NCI-H1930 (cell line): ENCODE measurements at regions not wholly inside any gene's neighbourhood (a gene's known extent, or its start where the extent isn't known, plus 50 kb on each side); places are given as distances from the start of the nearest gene placed in this dataset.

Experiments used
- DNase-seq, 2 experiments: peaks; one replicate each; lab custom pipeline; 2025; lab: John Stamatoyannopoulos, UW

DNA sequence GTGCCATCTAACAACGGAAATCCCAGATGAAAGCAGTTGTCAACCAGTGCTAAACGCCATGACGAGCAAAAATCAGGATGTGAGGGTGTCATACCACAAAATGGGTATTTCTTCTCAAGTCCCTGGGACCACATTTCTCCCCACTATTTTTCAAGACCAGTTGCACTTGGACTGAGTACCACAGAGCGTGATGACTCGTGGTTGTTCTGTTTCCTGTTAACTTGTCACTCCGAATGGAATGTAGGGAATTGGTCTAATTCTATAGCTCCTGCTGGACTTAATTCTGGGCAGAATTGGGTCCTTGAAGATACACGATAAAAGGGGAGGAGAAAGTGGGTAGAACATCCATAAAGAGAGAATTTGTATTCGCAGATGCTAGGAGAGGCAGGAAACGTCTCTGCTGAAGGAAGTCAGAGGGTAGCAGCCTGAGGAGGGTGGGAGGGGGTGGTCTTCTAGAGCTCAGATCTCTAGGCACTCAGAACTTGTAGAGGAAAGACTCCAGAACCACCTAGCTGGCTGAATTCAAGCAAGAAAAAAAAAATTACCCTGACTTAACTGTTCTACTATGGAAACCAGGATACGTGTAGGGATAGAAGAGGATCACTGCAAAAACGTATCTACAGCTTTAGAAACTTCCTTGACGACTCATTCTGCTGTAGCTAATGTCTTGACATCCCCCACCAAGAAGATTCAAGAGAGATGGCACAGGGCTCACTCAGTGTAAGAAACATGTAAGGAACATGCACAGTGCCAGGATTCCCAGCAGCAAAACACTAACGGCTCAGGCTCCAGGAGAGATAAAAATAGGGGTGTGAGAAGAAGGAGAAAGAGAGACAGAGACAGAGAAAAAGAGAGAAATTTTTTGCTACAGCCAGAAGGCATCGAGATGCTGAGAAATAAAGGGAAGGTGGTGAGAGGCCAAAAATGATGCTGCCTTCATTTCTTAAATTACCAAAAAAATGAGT, 494.7 kb downstream of the CD83 start:
- no peak for DNase-seq

DNA sequence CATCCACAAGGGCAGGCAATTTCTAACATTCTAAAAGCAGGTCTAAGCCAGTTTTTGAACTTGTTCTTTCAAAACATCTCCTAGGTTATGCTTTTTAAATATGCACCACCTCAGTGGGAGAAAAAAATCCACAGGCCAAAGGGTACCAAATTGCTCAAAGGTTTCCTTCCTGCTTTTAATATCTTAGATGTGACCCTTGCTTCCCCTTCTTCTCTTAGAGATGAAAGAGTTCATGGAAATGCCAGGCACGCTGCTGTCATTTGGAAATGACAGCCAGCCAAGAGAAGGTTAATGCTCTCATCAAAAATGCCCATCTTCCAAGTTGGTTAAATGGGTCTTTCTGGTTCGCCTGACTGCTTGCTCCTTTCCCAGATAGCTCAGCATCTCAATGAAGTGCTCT, 497.1 kb downstream of the CD83 start:
- no peak for DNase-seq

- no peak for DNase-seq
These were observed 499.1 kb downstream of the CD83 start for GRCh38 chr6:14616656-14617055.

- no peak for DNase-seq
These were observed 501.3 kb downstream of the CD83 start for GRCh38 chr6:14618759-14619418.

GRCh38 chr6:14619419-14619781, 501.8 kb downstream of the CD83 start:
- no peak for DNase-seq

GRCh38 chr6:14620522-14620921, 502.9 kb downstream of the CD83 start:
- no peak for DNase-seq

DNA sequence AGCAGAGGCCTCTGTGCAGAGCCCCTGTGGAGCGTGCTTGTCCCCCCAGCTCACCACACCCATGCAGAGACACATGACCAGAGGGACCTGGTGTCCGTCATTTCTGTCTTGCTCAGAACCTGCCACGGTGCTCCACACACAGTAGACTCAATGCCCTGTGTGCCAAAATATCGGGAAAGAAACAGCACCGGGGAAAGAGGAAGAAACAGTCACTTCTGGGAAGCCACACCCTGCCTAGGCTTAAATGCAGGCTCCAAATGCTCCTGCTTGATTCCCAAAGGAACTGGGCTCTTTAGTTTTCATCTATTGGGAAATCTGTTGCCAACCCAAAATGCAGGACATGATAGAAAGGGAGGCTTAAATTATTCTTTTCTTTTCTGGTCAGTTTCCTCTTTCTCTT, 503.9 kb downstream of the CD83 start:
- DNase-seq: no peak

DNA sequence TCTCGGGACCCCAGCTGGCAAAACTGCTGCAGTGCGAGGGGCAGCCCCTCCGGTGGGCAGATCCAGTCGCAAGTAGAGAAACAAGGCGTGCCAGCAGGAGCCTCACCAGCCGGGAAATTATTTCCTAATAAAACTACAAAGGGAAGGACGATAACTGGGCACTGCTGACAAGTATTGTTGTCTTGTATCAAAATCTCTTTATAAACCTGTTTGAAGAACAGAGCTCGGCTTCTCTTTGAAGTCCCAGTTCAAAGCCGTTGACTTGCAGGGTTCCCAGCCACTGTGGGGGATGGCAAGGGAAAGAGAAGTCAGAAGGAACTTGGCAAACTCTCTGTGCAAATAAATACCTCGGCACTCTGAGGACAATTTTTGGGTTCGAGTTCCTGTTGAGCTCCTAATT, 504.5 kb downstream of the CD83 start:
- no peak for DNase-seq

DNA sequence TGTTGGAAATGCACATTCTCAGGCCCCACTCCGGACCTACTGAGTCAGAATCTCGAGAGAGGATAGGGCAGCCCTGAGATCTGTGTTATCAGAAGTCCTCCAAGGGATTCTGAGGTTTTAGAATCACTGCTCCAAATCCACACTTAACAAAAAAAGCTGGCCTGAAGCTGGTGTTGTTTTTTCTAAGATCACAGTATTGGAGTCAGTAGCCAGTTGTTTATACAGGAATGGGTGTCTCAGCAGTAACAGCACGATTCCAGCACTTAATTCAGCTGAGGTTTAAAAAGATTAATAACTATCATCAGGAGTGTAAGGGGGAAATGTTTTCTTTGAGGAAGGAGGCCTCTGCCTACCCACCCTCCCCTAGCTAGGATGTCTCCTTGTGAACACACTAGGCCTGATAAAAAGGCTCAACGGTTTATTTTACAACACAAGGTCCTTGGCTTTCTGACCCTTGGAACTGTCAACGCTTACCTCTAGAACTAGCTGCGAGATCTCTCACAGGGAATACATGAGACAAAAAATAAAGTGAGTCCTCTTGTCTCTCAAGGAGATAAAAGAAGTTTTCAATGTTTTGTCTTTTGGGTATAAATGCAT, 505.4 kb downstream of the CD83 start:
- DNase-seq: no peak

- no peak for DNase-seq
These were observed 507.8 kb downstream of the CD83 start for GRCh38 chr6:14625173-14625895.

GRCh38 chr6:14626556-14626955, 509.0 kb downstream of the CD83 start:
- DNase-seq: no peak

- DNase-seq: no peak
These were observed 512.4 kb downstream of the CD83 start for GRCh38 chr6:14630016-14630415.

DNA sequence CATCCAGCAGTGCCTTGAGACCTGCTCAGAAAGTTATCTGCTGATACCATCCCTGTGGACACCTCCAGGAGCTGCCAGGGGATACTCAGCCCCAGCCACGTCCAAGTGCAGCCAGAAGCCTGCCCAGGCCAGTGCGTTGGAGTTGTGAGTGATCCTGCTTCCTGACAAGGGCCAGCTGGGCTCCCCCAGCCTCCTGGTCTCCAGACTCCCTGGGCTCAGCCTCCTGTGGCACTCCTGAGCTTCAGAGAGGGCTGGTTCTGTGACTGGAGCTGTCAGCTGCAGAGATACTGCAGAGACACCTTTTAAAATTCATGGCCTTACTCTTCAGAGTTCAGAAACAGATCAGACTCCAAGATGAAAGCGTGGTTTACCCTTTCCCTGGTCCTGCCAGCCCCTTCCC, 515.9 kb downstream of the CD83 start:
- DNase-seq: no peak

- no peak for DNase-seq
These were observed 516.5 kb downstream of the CD83 start for GRCh38 chr6:14634072-14634471.

DNA sequence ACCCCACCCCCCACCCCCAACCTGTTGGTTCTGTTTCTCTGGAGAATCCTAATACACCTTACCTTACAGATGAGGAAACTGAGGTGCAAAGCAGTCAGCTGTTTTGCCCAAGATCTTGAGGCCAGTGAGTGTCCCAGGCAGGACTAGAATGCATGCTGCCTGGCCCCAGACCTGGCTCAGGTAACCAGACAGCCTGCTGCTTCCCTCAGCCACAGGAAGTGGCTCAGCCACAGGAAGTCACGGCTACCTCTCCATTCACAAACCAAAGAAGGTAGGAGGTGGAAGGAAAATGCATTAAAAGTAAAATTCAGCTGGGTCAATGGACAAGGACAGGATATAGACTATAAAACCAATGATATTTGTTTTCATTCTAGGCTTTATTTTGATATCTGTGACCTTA, 517.6 kb downstream of the CD83 start:
- DNase-seq: no peak

- DNase-seq: no peak
These were observed 518.5 kb downstream of the CD83 start for GRCh38 chr6:14635934-14636591.

DNA sequence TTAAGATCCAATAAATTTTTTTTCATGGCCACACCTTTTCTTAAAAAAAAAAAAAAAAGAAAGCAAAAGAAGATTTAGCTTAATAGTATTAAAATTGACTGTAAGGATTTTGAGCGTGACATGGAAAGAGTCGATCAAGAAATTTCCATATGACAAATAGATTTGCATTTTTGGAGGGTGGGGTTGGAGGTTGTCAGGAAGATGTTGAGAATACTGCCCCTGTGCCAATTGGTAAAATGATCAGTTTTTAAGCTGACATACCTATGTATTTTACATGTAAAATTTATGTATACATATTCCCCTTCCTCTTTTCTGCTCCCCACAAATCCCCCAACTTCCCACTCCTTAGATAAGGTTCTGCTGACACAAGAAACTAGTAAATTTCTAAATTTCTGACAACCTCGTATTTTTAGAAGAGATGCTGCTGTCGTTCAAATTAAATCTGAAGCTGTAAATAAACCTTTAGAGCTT, 520.9 kb downstream of the CD83 start:
- no peak for DNase-seq

- no peak for DNase-seq
These were observed 521.6 kb downstream of the CD83 start for GRCh38 chr6:14638906-14639761.

DNA sequence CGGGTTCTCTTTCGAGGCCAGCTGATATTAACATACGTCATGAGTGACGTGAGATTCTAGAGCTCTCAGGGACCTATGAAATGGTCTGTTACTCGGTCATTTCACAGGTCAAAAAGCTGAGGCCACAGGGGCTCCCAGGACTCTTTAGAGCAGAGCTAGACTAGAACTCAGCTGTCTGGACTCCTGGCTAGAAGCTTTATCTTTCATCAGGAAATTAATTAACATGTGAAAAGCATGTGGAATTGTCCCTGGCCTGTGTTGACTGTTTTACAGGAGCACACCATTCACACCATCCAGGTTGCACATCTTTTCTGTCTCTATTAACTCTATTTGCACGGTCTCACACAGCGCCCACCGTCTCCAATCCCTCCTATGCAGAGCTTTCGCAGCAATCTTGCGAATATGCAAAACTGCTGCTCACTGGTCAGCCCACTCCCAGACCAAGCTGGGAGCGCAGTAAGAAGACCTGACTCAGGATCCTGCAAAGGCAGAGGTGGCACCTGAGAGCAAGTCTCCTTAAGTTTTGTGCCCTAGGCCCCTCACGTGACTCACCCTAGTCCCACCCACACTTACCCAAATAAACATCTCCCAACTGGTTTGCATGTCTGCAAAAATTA, 522.5 kb downstream of the CD83 start:
- DNase-seq: no peak

GRCh38 chr6:14640631-14641030, 523.1 kb downstream of the CD83 start:
- DNase-seq: no peak
